Anterior cingulate cortex (tissue), 58 donors: ENCODE measurements at regions not wholly inside any gene's neighbourhood (a gene's known extent, or its start where the extent isn't known, plus 50 kb on each side); places are given as distances from the start of the nearest gene placed in this dataset.
"Not testable (repeated sequence)": the region's sequence is repeated elsewhere in the genome, so short reads cannot be mapped to it uniquely, and the experiment has no call there.

Experiments used
- DNase-seq, 58 donors: peaks; one replicate each; lab custom pipeline; 2025; lab: John Stamatoyannopoulos, UW

- DNase-seq, result not testable (repeated sequence)
Observed at GRCh38 chr5:18295696-18296095, 661.4 kb downstream of the TAF11L14 start.

DNA sequence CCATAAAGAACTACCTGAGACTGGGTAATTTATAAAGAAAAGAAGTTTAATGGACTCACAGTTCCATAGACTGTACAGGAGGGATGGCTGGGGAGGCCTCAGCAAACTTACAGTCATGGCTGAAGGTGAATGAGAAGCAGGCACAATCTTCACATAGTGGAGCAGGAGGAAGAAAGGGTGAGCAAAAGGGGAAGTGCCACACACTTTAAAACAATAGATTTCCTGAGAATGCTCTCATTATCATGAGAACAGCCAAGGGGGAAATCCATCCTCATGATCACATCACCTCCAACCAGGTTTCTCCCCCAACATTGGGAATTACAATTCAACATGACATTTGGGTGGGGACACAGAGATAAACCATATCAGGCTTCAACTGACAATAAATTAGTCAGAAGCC is 664.9 kb downstream of the TAF11L14 start:
- DNase-seq, result no peak

DNA sequence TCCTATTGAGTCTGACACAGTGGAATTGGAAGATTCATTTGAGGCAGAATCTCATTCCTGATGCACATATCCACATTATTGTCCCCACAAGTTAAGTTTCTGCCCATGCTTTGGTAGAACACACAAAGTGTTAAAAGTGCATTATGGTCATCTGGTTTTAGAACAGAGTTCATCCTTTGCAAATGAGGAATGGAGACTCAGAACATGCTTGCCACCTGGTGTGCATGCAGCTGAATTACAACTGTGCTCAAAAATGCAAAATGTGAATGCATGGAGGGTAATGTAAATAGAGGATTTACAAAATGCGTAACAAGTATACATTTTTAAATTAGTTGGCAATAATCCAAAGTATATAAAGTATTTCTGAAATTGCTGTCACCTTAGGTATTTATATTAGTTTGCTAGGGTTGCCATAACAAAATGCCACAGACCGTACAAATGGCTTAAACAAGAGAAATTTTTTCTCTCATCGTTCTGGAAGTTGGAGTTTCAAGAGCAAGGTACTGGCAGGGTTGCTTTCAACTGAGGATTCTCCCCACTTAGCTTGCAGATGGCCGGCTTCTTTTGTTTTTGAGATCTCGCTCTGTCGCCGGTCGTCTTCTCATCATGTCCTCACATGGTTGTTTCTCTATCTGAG is 671.1 kb downstream of the TAF11L14 start:
- peak in 16 of 58 donors; percentile 1 to 49 (median 7) for DNase-seq

DNA sequence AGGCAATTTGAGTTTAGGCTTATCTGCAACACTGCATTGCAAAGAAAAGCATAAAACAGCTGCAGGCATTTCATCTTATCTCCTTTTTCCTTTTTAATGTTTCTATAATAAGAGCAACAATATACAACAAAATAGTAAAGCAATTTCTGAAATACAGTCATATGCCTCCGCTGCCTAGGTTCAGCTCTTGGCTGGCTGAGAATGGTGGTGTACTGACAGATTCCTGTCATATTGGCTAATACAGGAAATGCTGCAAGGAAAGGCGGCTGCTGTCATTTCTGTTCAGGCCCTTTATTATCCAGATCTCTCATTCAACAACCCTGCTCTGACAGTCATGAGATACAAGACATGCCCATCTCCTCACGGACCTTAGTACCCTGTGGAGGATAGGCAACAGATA is 677.0 kb downstream of the TAF11L14 start:
- no peak for DNase-seq

DNA sequence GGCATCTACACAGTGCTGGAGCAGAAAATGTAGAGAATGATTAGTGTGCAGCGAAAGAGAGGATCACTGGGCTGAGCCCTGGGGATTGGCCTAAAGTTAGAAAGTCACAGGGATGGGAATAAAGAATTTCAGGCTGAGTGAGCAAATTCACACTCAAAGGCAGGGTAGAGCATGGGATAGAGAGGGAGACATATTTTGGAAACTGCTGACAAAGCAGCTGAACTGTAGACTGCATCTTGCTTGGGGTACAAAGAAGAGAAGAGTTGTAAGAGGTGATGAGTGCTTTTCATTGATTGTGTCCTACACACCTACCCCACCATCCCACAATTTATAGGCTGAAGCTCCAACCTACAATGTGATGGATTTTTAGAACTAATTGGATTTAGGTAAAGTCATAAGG is 677.8 kb downstream of the TAF11L14 start:
- DNase-seq, result no peak

DNA sequence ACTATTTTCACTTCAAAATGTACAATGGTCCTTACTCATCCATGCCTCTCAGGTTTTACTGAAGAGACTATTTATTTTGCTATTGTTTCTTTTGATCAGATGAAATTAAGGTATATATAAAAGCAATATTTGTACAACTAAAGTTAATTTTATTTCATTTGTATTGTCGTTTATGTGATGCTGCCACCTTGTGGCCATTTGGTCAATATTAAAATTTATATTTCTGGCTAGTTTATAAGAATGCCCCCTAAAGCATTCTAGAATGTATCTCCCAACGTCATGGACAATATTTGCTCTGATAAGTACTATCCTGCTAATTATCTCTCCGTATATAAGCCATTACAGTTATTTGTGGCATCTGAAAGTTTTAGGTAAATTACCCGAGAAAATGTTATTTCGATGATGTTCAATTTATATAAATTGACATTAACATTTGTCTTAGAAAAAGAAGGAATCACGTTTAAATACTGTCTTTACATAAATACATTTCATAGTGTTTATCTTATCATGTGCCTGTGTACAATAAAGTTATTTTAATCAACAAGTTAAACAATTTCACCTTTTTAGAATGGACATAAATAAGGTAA is 680.0 kb downstream of the TAF11L14 start:
- DNase-seq, result peak in 1 of 58 donors; percentile 6

DNA sequence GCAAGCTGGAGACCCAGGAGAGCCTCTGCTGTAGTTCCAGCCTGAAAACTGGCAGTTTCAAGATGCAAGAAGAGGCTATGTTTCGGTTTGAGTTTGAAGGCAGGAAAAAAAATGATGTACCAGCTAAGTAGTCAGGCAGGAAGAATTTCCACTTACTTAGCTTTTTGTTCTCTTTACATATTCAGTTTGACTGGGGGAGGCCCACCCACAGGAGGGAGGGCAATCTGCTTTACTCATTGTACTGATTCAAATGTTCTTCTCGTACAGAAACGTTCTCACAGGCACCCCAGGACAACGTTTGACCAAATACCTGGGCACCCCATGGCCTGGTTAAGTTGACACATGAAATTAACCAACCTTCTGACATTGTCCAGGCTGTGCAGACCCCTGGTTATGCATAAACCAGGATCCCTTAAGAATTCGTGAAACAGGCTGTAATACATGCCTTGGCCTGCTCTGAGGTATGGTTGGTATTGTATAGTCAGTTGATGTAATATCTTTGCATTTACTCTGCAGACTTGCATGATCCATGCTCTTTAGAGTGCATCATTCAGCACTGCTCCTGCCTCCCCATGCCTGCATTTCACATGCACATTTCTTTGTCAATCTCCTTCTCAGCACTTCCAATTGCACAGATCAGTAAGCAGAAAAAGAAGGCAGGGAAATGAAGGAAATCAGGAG is 687.1 kb downstream of the TAF11L14 start:
- no peak for DNase-seq

DNA sequence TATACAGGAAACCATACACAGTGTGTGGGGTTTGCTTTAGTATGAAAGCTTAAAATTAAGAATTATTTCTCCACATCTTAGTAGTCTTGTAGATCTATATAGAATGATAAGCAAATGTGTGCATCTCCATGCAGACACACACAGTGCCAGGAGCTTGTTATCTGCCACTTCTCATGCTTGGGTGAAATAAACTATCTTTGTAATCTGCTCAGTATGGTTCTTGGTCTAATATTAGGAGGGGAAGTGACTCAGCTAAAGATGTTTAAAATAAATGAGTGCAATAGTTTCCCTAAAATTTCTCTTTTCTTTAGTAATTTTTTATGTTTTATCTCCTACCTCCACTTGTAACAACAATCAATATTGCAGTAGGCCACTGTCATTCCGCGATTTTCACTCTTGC is 689.6 kb downstream of the TAF11L14 start:
- no peak for DNase-seq

DNA sequence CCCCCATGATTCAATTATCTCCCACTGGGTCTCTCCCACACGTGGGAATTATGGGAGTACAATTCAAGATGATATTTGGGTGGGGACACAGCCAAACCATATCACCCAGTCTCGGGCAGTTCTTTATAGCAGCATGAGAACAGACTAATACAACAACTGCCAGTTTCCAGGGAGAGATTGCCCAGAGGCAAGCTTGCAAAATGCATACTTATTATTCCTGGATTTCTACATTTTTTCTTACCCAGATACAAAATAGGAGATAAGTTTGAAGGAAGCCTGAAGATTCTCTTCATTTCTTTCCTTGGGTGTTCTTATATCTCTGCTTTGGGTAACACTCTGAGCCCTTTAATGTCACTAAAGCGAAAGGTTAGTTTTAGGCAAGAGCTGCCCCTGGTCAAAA is 691.2 kb downstream of the TAF11L14 start:
- no peak for DNase-seq

- DNase-seq, result peak in 6 of 58 donors; percentile 2 to 37 (median 10)
Observed at GRCh38 chr5:18329328-18329727, 695.1 kb downstream of the TAF11L14 start.

- no peak for DNase-seq
Observed at GRCh38 chr5:18333841-18334240, 699.6 kb downstream of the TAF11L14 start.

- DNase-seq, result no peak
Observed at GRCh38 chr5:18334949-18335348, 700.7 kb downstream of the TAF11L14 start.

GRCh38 chr5:18354828-18355227 is 720.6 kb downstream of the TAF11L14 start:
- no peak for DNase-seq

DNA sequence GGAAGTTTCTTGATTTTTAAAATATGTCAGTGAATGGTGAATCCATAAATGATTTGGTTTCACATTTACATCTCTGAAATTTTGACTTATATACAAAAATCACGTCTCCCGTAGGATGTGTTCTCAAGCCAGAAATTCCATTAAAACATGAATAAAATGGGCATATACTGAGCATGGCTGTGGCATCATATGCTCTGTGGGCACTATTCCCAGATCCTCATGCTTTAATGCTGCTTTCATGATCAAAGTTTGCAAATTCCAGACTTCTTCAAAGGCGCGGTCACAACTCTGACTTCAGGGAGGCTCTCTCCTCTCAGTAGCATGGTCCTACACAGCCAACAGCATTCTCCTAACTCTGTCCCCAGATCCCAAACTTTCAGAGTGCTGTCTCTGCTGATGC is 723.2 kb downstream of the TAF11L14 start:
- DNase-seq, result no peak

DNA sequence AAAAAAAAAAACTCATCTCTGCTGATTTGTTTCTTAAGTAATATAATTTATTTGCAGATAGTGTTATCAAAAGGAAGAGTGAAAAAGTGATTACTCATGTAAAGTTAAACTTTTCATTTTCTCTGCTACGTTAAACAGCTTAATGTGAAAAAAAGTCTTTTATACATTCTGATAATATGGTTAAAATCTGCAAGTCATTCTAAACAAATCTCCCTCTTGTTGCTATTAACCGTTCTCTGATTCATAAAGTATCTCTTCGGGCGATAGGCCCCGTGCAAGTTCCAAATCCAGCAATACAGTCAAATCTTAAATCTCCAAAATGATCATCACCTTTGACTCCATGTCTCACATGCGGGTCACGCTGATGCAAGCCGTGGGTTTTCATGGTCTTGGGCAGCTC is 732.0 kb downstream of the TAF11L14 start:
- DNase-seq, result no peak

DNA sequence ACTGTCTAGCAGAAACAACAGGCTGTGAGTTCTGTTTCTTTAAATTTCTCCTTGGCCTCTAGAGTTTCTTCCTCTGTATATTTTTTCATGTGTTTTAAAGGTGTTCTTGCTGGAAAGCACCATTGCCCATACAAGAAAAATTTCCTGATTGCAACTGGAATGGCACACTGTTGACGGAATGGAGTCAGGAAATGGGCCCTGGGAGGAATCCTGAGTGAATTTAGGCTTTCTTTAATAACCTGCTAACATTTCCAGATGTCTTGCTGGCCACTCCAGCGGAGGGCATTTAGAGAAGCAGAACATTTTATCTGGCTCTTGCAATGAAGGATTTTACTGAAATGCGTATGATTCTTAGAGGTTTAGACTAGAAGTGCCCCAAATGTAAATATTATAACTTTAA is 736.3 kb downstream of the TAF11L14 start:
- no peak for DNase-seq

DNA sequence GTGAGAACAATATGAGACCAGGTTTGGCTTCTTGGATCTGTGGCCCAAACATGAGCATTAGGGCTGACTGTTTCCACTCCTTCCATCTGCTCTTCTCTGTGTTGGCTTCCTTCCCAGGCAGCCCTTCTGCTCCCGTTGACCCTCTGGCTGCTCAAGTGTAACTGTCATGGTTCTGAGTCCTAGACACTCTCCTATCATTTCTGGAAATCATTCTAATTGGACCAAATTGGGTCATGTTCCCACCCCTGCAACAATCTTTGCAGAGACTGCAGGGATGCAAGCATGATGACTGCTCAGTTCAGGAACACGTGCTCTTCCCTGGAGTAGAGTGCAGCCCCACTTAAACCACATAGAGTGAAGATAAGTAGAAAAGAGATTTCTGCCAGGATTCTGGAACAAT is 741.4 kb downstream of the TAF11L14 start:
- peak in 1 of 58 donors; percentile 8 for DNase-seq

- DNase-seq, result no peak
Observed at GRCh38 chr5:18378066-18378465, 743.8 kb downstream of the TAF11L14 start.

DNA sequence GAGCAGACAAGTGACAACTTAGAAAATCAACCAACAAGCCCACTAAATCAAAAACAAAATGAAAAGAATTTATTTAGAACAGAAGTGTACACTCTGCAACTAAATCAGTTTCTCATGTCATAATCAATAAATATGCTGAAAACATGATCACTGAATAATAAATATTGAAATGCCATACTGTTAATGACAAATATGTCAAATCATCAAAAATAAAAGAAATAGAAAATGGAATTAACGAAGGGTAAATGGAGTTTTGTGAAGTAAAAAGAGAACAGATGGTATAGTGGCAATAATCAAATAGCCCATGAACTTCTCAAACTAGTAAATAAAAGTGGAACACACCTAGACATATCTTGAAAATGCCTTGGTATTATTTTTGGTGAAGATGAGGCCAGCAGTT is 744.9 kb downstream of the TAF11L14 start:
- DNase-seq, result no peak

DNA sequence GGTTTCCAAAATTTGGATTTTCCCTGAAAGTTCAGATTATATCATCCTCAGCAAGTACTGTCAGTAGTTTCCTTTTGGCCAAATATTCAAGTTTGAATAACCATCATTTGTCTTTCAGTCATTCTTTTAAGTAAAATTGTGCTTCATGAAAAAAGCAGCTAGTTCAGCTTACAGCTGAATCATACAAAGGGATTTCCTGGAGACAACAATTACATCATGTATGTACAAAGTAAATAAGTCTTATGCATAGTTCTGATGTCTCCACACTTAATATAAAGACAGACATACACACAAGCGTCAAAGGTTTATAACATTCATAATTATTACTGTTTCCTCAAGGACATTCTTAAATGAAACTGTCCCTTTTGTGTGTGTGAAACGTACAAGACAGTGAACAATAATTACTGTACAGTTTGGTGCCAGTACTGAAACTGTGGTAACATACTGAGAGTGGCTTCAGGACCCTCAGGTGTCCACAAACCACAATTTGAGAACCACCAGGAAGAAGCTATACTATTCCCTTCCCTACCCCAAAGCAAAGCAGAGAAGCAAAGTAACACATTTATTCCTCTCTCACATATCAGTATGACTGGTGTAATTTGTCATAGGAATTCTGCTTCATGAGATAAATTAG is 746.6 kb downstream of the TAF11L14 start:
- DNase-seq, result no peak
